HCT116 (cell line): ENCODE measurements at regions not wholly inside any gene's neighbourhood (a gene's known extent, or its start where the extent isn't known, plus 50 kb on each side); places are given as distances from the start of the nearest gene placed in this dataset.

Source experiments
- CEBPB ChIP-seq: IDR thresholded peaks from 2 replicates; pipeline ENCODE4 v1.6.1; 2012; ENCODE audit warnings: low read depth
- EGR1 ChIP-seq: IDR thresholded peaks from 2 replicates; pipeline ENCODE4 v1.6.1; 2012; ENCODE audit warnings: low read depth
- EZH2 ChIP-seq: fragments of 200-600 bp; sonication (generic); IDR thresholded peaks from 2 replicates; pipeline ENCODE4 v1.6.1; 2017; ENCODE audit warnings: antibody characterized with exemption, mixed run types
- POLR2A ChIP-seq: IDR thresholded peaks from 2 replicates; pipeline ENCODE4 v1.7.0; 2011; ENCODE audit warnings: borderline replicate concordance; ENCODE audit not compliant: insufficient read depth, insufficient read length; ENCODE audit errors: extremely low read depth
- RAD21 ChIP-seq: IDR thresholded peaks from 2 replicates; pipeline ENCODE4 v1.6.1; 2012; ENCODE audit warnings: low read depth, mild to moderate bottlenecking
- YY1 ChIP-seq: IDR thresholded peaks from 2 replicates; pipeline ENCODE4 v1.6.1; 2011; ENCODE audit warnings: low read length, low read depth, moderate library complexity, mild to moderate bottlenecking; ENCODE audit not compliant: insufficient replicate concordance; ENCODE audit errors: extremely low read depth
- TF ChIP-seq, protein P1 (sequence below), 3 experiments: fragments of 200-600 bp in 1 of 3; sonication (generic) in 1 of 3; IDR thresholded peaks in 2 of 3; conservative IDR thresholded peaks in 1 of 3; 2 replicates each; pipeline ENCODE4 v1.5.1; 2012 to 2017; ENCODE audit warnings: low read depth in 2 of 3, low read length in 2 of 3, antibody characterized with exemption in 1 of 3, borderline replicate concordance in 1 of 3, control low read depth in 1 of 3, mild to moderate bottlenecking in 1 of 3, mixed read lengths in 1 of 3, mixed run types in 1 of 3, moderate library complexity in 1 of 3; ENCODE audit not compliant: insufficient read depth in 1 of 3
- TF ChIP-seq, protein P2 (sequence below): IDR thresholded peaks from 2 replicates; pipeline ENCODE4 v1.6.1; 2012

DNA sequence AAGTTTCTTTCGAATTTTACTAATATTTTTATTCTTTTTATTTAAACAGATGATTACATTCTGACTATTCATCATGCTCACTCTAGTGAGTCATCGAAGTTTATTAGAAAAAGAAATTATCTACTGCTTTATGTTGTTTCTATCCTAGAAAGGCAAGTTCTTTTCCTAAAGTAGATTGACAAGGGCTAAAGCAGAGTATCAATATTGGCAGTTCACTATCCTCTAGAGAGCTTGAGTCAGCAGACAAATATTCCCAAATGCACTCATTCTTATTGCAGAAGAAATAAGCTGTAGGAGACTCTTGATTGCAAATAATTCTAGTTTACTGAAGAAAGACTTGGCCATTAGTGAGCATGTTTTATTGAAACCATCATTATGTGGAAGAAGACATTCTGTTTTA lies 911.8 kb downstream of the CENPC start:
- TF ChIP-seq EZH2, result no peak
- TF ChIP-seq, protein P1, sequence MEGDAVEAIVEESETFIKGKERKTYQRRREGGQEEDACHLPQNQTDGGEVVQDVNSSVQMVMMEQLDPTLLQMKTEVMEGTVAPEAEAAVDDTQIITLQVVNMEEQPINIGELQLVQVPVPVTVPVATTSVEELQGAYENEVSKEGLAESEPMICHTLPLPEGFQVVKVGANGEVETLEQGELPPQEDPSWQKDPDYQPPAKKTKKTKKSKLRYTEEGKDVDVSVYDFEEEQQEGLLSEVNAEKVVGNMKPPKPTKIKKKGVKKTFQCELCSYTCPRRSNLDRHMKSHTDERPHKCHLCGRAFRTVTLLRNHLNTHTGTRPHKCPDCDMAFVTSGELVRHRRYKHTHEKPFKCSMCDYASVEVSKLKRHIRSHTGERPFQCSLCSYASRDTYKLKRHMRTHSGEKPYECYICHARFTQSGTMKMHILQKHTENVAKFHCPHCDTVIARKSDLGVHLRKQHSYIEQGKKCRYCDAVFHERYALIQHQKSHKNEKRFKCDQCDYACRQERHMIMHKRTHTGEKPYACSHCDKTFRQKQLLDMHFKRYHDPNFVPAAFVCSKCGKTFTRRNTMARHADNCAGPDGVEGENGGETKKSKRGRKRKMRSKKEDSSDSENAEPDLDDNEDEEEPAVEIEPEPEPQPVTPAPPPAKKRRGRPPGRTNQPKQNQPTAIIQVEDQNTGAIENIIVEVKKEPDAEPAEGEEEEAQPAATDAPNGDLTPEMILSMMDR (IDR thresholded peaks at IDR 0.05 in 2 of 3, conservative IDR thresholded peaks at IDR 0.05 in 1 of 3; ENCODE audit: borderline replicate concordance in 1 of 3, insufficient read depth in 1 of 3, low read depth in 2 of 3, low read length in 2 of 3), result no peak
- no peak for TF ChIP-seq POLR2A
- TF ChIP-seq, protein P2, sequence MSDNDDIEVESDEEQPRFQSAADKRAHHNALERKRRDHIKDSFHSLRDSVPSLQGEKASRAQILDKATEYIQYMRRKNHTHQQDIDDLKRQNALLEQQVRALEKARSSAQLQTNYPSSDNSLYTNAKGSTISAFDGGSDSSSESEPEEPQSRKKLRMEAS, result no peak
- no peak for TF ChIP-seq RAD21
- TF ChIP-seq YY1, result no peak
- TF ChIP-seq CEBPB, result no peak
- no peak for TF ChIP-seq EGR1
